22Rv1 (cell line): ENCODE measurements at regions not wholly inside any gene's neighbourhood (a gene's known extent, or its start where the extent isn't known, plus 50 kb on each side); places are given as distances from the start of the nearest gene placed in this dataset.
"Not testable (repeated sequence)": the region's sequence is repeated elsewhere in the genome, so short reads cannot be mapped to it uniquely, and the experiment has no call there.

Source experiments
- ZFX ChIP-seq: fragments of 450-650 bp; IDR thresholded peaks from 2 replicates; pipeline ENCODE4 v1.6.1; 2017; ENCODE audit warnings: antibody characterized with exemption, borderline replicate concordance
- TF ChIP-seq, protein P1 (sequence below): fragments of 450-650 bp; IDR thresholded peaks from 2 replicates; pipeline ENCODE4 v1.5.1; 2017; ENCODE audit warnings: mild to moderate bottlenecking

GRCh38 chr6:115175456-115175855 lies 832.6 kb upstream of the HS3ST5 start:
- TF ChIP-seq, protein P1, sequence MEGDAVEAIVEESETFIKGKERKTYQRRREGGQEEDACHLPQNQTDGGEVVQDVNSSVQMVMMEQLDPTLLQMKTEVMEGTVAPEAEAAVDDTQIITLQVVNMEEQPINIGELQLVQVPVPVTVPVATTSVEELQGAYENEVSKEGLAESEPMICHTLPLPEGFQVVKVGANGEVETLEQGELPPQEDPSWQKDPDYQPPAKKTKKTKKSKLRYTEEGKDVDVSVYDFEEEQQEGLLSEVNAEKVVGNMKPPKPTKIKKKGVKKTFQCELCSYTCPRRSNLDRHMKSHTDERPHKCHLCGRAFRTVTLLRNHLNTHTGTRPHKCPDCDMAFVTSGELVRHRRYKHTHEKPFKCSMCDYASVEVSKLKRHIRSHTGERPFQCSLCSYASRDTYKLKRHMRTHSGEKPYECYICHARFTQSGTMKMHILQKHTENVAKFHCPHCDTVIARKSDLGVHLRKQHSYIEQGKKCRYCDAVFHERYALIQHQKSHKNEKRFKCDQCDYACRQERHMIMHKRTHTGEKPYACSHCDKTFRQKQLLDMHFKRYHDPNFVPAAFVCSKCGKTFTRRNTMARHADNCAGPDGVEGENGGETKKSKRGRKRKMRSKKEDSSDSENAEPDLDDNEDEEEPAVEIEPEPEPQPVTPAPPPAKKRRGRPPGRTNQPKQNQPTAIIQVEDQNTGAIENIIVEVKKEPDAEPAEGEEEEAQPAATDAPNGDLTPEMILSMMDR, result not testable (repeated sequence)
- not testable (repeated sequence) for TF ChIP-seq ZFX
